Small intestine (tissue), 7 donors: ENCODE measurements at regions not wholly inside any gene's neighbourhood (a gene's known extent, or its start where the extent isn't known, plus 50 kb on each side); places are given as distances from the start of the nearest gene placed in this dataset.

Experiments used
- DNase-seq, 2 donors: peaks; one replicate each; pipeline versions ENCODE4 v3.0.0 to v3.0.0-alpha.2; 2013
- FAIRE-seq: peaks from 2 replicates; lab custom pipeline; 2012; peaks lifted over from hg19 to GRCh38; lab: Jason Lieb, UNC
- H3K27ac ChIP-seq, 3 donors: one replicate each; pipeline ENCODE4 v1.5.1; 2013; ENCODE audit warnings: low read length in 2 of 3, mild to moderate bottlenecking in 2 of 3, control low read depth in 1 of 3, inconsistent platforms in 1 of 3, low read depth in 1 of 3, moderate library complexity in 1 of 3
- H3K27me3 ChIP-seq, 3 donors: one replicate each; pipeline ENCODE4 v1.6.1; 2013; ENCODE audit warnings: low read length in 3 of 3, inconsistent platforms in 1 of 3; ENCODE audit not compliant: control insufficient read depth in 3 of 3, insufficient read depth in 3 of 3
- H3K36me3 ChIP-seq, 3 donors: one replicate each; pipeline ENCODE4 v1.6.1; 2013; ENCODE audit warnings: low read length in 3 of 3, inconsistent platforms in 1 of 3, low read depth in 1 of 3, mild to moderate bottlenecking in 1 of 3, moderate library complexity in 1 of 3; ENCODE audit not compliant: control insufficient read depth in 3 of 3, insufficient read depth in 2 of 3
- H3K4me1 ChIP-seq, 3 donors: one replicate each; pipeline ENCODE4 v1.6.1; 2013; ENCODE audit warnings: low read length in 2 of 3, inconsistent platforms in 1 of 3, low read depth in 1 of 3, mild to moderate bottlenecking in 1 of 3, moderate library complexity in 1 of 3; ENCODE audit not compliant: control insufficient read depth in 3 of 3, insufficient read depth in 2 of 3
- H3K4me3 ChIP-seq, 3 donors: one replicate each; pipeline ENCODE4 v1.5.1; 2013; ENCODE audit warnings: low read length in 3 of 3, control low read depth in 1 of 3, inconsistent platforms in 1 of 3, low read depth in 1 of 3, mild to moderate bottlenecking in 1 of 3, moderate library complexity in 1 of 3
- H3K9me3 ChIP-seq, 2 donors: one replicate each; pipeline ENCODE4 v1.6.1; 2013; ENCODE audit warnings: low read depth in 1 of 2, low read length in 1 of 2; ENCODE audit not compliant: control insufficient read depth in 2 of 2, insufficient read depth in 1 of 2
- WGBS, 3 donors: extraction: QIAGEN DNeasy Blood & Tissue Kit; methylation state at CpG; one replicate each; pipeline ENCODE4 v1.1.7; 2013; 5-methylcytosine and 5-hydroxymethylcytosine counted together
- donor health status: healthy with polysubstance abuse.
- donor health status: control.
- donor health status: control.
- donor health status: Bipolar disorder and iron deficiency.
- donor health status: healthy.

DNA sequence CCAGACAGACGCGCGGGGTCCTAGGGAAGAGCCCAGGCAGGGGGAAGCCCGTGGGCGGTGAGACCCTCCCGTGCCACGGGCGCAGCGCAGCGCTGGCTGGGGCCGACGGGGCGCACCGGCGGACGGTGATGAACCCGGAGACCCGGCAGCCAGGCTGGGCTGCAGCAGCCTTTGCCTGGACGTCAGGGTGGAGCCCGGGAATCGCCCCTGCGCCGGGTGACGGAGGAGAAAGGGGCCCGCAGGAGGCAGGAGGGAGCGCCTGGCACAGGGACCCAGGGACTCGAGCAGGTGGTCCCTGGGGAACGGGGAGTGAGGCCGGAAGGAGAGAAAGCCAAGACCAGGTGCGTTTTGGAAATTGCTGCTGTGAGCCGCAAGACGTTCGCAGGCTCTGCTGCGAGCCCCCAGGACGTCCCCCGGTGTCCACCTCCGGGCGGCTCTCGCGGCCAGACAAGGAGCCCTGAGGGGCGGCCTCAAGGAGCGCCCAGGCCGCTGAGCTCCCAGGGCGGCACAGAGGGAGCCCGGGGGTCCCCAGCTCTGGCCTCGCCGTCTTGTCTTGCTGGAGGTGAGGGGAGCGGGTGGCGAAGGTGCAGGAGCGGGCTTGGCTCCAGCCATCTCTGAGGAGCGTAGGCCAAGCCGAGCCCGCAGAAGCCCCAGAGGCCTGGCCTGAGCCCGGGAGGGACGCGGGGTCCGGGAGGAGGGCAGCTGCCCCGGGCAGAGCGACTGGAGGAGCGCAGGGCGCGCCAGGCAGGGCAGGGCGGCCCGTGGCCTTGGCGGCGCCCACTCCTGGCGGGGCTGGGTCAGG lies 191.2 kb upstream of the PDE10A start:
- H3K27me3 ChIP-seq: peaks cover 5 to 50% (median 10%) of the 10 kb centered on the region in 3 donors
- no peaks in the 10 kb centered on the region for H3K36me3 ChIP-seq
- no peaks in the 10 kb centered on the region for H3K9me3 ChIP-seq
- no peak overlapping the region for H3K4me3 ChIP-seq
- H3K4me1 ChIP-seq: no peaks in the 10 kb centered on the region
- H3K27ac ChIP-seq: no peak overlapping the region
- no peak for FAIRE-seq
- 11 to 14% (median 11%) methylated on average over 60 to 67 of the region's 67 CpGs for WGBS, 3 donors
- no peak for DNase-seq

DNA sequence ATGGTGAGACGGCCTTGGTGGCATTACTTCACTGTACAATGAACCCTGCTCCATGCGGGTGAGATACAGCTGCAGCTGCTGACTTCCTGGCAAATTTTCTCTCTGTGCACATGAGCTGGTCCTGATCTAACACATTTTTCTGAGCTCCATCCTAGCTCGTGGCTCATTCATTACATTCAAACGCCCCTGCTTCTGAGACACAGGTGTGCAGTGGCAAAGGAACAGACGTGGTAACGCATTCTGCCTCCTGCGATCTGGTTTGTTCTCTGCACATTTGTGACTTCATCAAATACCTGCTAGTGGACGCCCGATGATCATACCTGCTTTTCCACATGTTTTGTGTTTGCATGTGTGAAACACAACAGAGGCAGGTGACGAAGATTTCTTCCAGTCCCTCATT lies 189.6 kb upstream of the PDE10A start:
- DNase-seq (no peak), FAIRE-seq (no peak)
- H3K27me3 ChIP-seq: peaks cover 5 to 49% (median 12%) of the 10 kb centered on the region in 3 donors
- no peaks in the 10 kb centered on the region for H3K9me3 ChIP-seq
- H3K4me1 ChIP-seq: no peaks in the 10 kb centered on the region
- H3K27ac ChIP-seq: no peak overlapping the region
- no peaks in the 10 kb centered on the region for H3K36me3 ChIP-seq
- WGBS, 3 donors: 71 to 81% (median 72%) methylated on average over 10 of the region's 10 CpGs
- H3K4me3 ChIP-seq: no peak overlapping the region

DNA sequence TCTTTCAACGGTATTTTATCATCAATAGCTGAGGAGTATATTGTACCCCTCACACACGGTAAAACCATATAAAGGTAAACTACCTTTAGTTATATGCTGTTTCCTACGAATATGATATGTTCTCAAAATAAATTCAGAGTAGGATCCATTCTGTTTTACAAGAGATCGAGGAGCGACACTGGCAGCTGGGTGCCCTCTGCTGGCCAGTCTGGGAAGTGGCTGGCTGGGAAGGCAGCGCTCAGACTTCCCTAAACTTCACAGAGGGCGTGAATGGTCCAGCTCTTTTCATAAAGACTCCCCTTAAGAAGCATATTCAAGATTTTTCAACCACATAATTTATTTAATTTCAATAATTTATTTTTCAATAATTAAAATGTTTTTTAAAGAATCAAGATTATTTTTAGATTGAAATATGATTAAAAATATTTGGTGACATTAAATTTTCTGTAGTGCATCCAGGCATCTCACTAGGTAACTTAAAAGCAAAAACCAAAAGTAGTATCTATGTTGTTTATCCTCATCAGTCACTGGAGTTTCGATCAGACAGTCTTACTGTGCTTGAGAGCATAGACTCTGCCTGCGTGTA lies 187.5 kb upstream of the PDE10A start:
- Histone ChIP-seq H3K36me3 (no peaks in the 10 kb centered on the region), H3K4me1 (peaks cover 0 to 3% (median 0%) of the 10 kb centered on the region in 3 donors), H3K27ac (no peak overlapping the region), H3K4me3 (no peak overlapping the region), H3K27me3 (peaks cover 5 to 49% (median 12%) of the 10 kb centered on the region in 3 donors), H3K9me3 (no peaks in the 10 kb centered on the region)
- 11 to 14% (median 13%) methylated on average over 9 of the region's 9 CpGs for WGBS, 3 donors
- DNase-seq: peak; percentile 59 to 66
- peak; percentile 84 for FAIRE-seq

DNA sequence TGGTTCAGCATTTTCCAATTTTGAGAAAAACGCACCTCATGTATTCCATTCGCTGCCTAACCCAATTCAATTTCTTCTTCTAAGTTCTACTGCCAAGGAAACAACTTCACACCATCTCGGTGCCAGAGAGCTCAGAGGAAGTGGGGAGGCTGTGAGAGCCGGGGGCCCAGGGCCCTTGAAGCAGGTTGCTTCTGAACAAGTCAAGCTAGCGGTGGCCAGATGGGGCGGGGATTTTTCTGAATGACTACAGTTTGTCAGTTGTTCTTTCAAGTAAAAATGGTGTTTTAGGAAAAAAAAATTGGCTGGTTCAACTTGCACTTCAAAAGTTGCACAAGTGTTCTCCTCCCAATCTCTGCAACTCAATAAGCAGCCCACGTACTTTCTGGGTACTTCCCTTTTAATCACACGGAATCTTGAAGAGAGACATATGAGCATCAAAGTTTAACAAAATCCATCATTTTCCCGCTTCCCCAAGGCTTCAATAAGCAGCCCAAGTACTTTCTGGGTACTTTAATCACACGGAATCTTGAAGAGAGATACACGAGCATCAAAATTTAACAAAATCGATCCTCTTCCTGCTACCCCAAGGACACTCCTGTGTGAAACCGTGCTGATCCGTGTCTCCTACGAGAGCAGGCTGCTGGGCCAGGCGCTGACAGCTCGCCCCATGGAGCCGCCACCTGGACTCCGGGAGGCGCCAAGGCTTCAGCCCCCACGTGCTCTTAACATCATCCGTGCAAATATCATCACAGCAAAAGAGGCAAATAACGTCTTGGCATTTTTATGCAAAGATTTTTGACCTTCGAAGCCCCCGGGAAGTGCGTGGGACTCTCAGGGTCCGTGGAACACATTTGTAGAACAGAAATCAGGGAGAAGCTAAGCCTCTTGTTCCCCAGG lies 186.7 kb upstream of the PDE10A start:
- peaks cover 0 to 3% (median 0%) of the 10 kb centered on the region in 3 donors for H3K4me1 ChIP-seq
- H3K9me3 ChIP-seq: no peaks in the 10 kb centered on the region
- no peak for FAIRE-seq
- H3K27me3 ChIP-seq: peaks cover 5 to 42% (median 12%) of the 10 kb centered on the region in 3 donors
- DNase-seq: no peak
- H3K27ac ChIP-seq: no peak overlapping the region
- no peaks in the 10 kb centered on the region for H3K36me3 ChIP-seq
- 45 to 54% (median 46%) methylated on average over 27 of the region's 27 CpGs for WGBS, 3 donors
- no peak overlapping the region for H3K4me3 ChIP-seq

DNA sequence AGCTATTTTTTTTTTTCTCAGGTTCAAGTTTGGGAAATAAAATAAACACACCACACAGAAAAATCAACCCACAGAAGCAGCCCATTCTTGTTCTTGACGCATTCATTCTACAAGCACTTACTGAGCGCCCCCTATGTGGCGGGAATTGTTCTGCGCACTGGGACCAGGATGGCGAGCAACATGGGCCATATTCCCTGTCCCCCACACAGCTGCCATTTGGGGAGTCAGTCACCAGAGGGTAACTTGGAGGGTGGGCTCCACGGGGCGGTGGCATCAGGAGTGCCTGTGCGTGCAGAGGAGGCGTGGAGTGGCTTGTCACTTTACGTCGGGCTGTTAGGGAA lies 185.0 kb upstream of the PDE10A start:
- FAIRE-seq: no peak
- no peaks in the 10 kb centered on the region for H3K9me3 ChIP-seq
- H3K36me3 ChIP-seq: no peaks in the 10 kb centered on the region
- DNase-seq: no peak
- peaks cover 0 to 3% (median 0%) of the 10 kb centered on the region in 3 donors for H3K4me1 ChIP-seq
- peaks cover 0 to 33% (median 3%) of the 10 kb centered on the region in 3 donors for H3K27me3 ChIP-seq
- no peak overlapping the region for H3K4me3 ChIP-seq
- no peak overlapping the region for H3K27ac ChIP-seq
- WGBS, 3 donors: 66 to 82% (median 80%) methylated on average over 11 of the region's 11 CpGs

DNA sequence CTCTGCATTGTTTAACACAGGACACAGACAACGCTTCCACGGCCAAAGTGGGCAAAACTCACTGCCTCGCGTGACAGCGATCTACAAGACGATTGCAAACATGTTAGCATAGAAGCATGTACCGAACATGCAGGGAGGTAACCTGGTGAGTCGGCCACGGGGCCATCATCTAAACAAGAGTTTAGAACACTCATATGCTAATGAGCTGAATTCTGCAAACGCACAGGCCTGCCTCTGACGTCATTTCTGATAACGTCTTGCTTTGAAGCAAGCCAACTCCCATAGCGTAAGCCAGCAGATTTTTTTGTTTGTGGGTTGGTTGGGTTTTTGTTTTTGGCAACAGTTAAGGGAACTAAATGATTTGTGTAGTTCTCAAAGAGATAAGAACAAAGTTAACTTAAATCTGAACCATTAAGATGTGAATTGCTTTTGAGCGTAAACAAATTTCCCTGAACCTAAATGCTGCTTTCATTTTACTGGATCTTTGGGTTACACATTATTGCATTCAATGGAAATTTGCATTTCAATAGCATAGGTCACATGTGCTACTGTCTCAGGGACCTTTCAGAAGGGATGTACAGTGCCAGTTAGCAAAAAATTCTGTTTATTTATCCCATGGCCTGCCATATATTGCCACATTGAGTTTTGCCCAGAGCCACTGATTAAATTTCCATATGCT lies 184.5 kb upstream of the PDE10A start:
- Histone ChIP-seq H3K27ac (no peak overlapping the region), H3K4me3 (no peak overlapping the region), H3K9me3 (no peaks in the 10 kb centered on the region), H3K27me3 (peaks cover 0 to 28% (median 3%) of the 10 kb centered on the region in 3 donors), H3K4me1 (peaks cover 0 to 3% (median 0%) of the 10 kb centered on the region in 3 donors), H3K36me3 (no peaks in the 10 kb centered on the region)
- FAIRE-seq (no peak), DNase-seq (peak in 1 of 2 donors; percentile 81)
- WGBS, 3 donors: 10 to 48% (median 32%) methylated on average over 14 of the region's 14 CpGs

DNA sequence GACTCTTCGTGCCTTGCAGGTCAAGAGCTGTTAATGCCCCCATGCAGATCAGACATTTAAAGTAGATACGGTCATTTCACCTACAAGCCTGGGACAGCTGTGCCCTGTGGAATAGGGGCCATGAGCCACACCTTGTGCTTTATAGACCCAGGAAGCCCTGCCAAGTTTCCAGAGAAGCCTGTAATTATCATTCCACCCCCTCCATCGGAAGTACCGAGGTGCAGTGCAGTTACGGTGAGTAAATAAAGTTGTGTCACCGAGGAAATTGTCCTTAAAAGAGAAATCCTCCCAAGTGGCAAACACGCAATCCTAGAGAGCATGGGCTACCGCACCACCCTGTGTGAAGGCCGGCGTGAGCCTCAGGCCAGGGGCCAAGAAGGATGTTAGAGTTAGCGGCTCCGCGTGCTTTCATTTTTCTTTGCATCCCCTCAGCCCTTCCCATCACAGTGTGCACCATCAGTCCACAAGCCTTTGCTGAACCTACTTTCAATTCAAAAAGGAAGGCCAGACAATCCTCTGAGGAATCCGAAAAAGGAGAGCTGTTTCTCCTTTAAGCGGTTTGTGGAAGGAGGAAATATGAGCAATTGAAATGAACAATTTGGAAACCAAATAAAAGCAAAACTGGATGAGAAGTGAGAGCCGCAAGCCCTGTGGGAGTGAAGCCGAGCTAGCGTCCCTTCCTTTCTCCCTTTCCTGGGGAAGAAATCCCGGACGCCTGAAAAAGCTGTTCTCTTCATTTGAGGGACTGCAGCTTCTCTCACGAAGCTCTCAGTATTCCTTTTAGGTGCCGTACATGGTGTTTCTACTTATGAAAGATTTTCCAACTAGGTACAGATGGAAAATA lies 183.3 kb upstream of the PDE10A start:
- H3K4me1 ChIP-seq: peaks cover 0 to 3% (median 0%) of the 10 kb centered on the region in 3 donors
- no peak overlapping the region for H3K27ac ChIP-seq
- peaks cover 0 to 21% (median 2%) of the 10 kb centered on the region in 3 donors for H3K27me3 ChIP-seq
- H3K4me3 ChIP-seq: peak overlapping the region in 1 of 3 donors; percentile 21
- FAIRE-seq (no peak), DNase-seq (peak; percentile 26 to 83)
- H3K9me3 ChIP-seq: no peaks in the 10 kb centered on the region
- H3K36me3 ChIP-seq: no peaks in the 10 kb centered on the region
- WGBS, 3 donors: 17 to 49% (median 25%) methylated on average over 22 of the region's 22 CpGs
